Activated T-cell treated with anti-CD3 and anti-CD28 coated beads, Interleukin-2, amount 50 U/mL, for 72 hours (primary cell): ENCODE measurements at regions not wholly inside any gene's neighbourhood (a gene's known extent, or its start where the extent isn't known, plus 50 kb on each side); places are given as distances from the start of the nearest gene placed in this dataset.

ENCODE experiments used
- ATAC-seq, 2 donors: fragments of 150-1000 bp; cut with Tn5 transposase; replicated peaks in 1 of 2; 2 replicates each; pipeline ENCODE4 v1.10.0; 2021; ENCODE audit warnings: moderate library complexity in 2 of 2, mild to moderate bottlenecking in 1 of 2
- DNase-seq, 2 donors: peaks; one replicate each; pipeline ENCODE4 v3.0.0; 2021 to 2022; ENCODE audit warnings: mixed read lengths in 1 of 2
- H3K27ac Mint-ChIP-seq: one replicate; pipeline ENCODE4 v1.8.0; 2022; ENCODE audit warnings: mild to moderate bottlenecking, moderate library complexity, mixed read lengths
- H3K27me3 Mint-ChIP-seq: one replicate; pipeline ENCODE4 v1.8.0; 2022; ENCODE audit warnings: low read depth, mixed read lengths
- H3K36me3 Mint-ChIP-seq, 2 donors: one replicate each; pipeline ENCODE4 v1.8.0; 2022; ENCODE audit warnings: mixed read lengths in 2 of 2, mild to moderate bottlenecking in 1 of 2; ENCODE audit not compliant: insufficient read depth in 2 of 2
- H3K4me1 Mint-ChIP-seq: one replicate; pipeline ENCODE4 v1.8.0; 2022; ENCODE audit warnings: low read depth, mixed read lengths
- H3K4me3 Mint-ChIP-seq, 2 donors: one replicate each; pipeline ENCODE4 v1.8.0; 2022; ENCODE audit warnings: mild to moderate bottlenecking in 2 of 2, mixed read lengths in 2 of 2, moderate library complexity in 2 of 2
- H3K9me3 Mint-ChIP-seq, 2 donors: one replicate each; pipeline ENCODE4 v1.8.0; 2022; ENCODE audit warnings: mixed read lengths in 2 of 2

GRCh38 chr15:29623116-29623639 is 199.1 kb downstream of the TJP1 start:
- peaks cover 6% of the 10 kb centered on the region for H3K27me3 Mint-ChIP-seq
- H3K4me1 Mint-ChIP-seq = no peaks in the 10 kb centered on the region
- ATAC-seq = no peak
- DNase-seq = no peak
- no peak overlapping the region for H3K4me3 Mint-ChIP-seq
- no peaks in the 10 kb centered on the region for H3K36me3 Mint-ChIP-seq
- H3K9me3 Mint-ChIP-seq = peaks cover 0 to 2% of the 10 kb centered on the region in 2 donors
- H3K27ac Mint-ChIP-seq = no peak overlapping the region

DNA sequence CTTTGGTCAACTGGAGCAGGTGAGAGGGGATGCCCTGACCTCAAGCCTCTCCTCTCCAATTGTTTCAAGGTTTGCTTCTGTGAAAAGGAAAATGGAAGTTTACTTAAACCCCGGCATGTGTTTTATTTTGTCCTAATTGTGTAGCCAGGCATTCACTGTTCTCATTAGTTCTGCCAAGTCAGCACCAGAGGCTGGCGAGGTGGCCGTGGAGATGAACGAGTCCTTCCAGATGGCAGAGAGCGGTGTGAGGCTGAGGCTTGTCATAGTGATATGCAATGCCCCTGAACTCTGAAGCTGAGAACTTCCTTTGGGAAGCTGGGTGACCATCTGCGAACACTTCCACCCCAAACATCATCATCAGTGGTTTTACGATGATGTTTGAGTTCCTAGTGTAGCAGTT is 199.6 kb downstream of the TJP1 start:
- ATAC-seq (no peak), DNase-seq (no peak)
- Mint-ChIP-seq H3K4me1 (no peaks in the 10 kb centered on the region), H3K27ac (no peak overlapping the region), H3K4me3 (no peak overlapping the region), H3K9me3 (peaks cover 0 to 2% of the 10 kb centered on the region in 2 donors), H3K27me3 (peaks cover 6% of the 10 kb centered on the region), H3K36me3 (no peaks in the 10 kb centered on the region)

DNA sequence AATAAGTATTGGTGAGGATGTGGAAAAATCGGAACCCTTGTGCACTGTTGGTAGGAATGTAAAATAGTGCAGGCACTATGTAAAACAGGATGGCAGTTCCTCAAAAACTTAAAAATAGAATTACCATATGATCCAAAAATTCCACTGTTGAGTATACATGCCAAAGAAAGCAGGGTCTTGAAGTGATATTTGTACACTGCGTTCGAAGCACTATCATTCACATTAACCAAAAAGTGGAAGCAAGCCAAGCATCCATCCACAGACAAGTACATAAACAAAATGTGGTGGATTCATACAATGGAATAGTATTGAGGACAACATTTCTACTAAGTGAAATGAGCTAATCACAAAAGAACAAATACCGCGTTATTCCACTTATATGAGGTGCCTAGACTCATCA is 200.7 kb downstream of the TJP1 start:
- Mint-ChIP-seq H3K9me3 (peaks cover 0 to 2% of the 10 kb centered on the region in 2 donors), H3K4me3 (no peak overlapping the region), H3K27ac (no peak overlapping the region), H3K4me1 (no peaks in the 10 kb centered on the region), H3K36me3 (no peaks in the 10 kb centered on the region), H3K27me3 (peaks cover 7% of the 10 kb centered on the region)
- ATAC-seq (no peak), DNase-seq (no peak)

GRCh38 chr15:29618586-29618985 is 203.7 kb downstream of the TJP1 start:
- H3K36me3 Mint-ChIP-seq = no peaks in the 10 kb centered on the region
- DNase-seq (no peak), ATAC-seq (no peak)
- H3K27ac Mint-ChIP-seq = no peak overlapping the region
- no peaks in the 10 kb centered on the region for H3K9me3 Mint-ChIP-seq
- no peak overlapping the region for H3K4me3 Mint-ChIP-seq
- peaks cover 4% of the 10 kb centered on the region for H3K27me3 Mint-ChIP-seq
- no peaks in the 10 kb centered on the region for H3K4me1 Mint-ChIP-seq

GRCh38 chr15:29616512-29616911 is 205.8 kb downstream of the TJP1 start:
- Mint-ChIP-seq H3K4me3 (no peak overlapping the region), H3K9me3 (peaks cover 0 to under 1% of the 10 kb centered on the region in 2 donors), H3K36me3 (no peaks in the 10 kb centered on the region), H3K27ac (no peak overlapping the region), H3K4me1 (no peaks in the 10 kb centered on the region), H3K27me3 (peaks cover 8% of the 10 kb centered on the region)
- ATAC-seq (no peak), DNase-seq (no peak)

GRCh38 chr15:29615791-29616190 is 206.5 kb downstream of the TJP1 start:
- Mint-ChIP-seq H3K27me3 (peaks cover 15% of the 10 kb centered on the region), H3K27ac (no peak overlapping the region), H3K9me3 (peaks cover 0 to 3% of the 10 kb centered on the region in 2 donors), H3K4me1 (no peaks in the 10 kb centered on the region), H3K36me3 (no peaks in the 10 kb centered on the region), H3K4me3 (no peak overlapping the region)
- ATAC-seq (no peak), DNase-seq (no peak)

DNA sequence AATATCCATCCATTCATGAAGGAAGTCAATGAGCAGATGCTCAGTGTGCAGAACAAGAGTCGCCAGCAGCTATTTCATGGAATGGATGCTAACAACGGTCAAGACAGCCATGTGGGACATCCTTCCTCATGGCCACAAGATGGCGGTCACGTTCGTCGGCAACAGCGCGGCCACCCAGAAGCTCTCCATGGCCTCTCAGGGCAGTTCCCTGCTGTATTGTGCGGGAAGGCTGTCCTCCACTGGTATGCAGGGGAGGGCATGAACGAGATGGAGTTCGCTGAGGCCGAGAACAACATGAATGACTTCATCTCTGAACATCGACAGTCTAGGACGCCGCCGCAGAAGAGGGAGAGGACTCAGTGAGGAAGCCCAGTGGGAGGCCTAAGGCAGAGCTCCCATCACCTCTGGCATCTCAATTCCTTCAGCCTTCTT is 208.3 kb downstream of the TJP1 start:
- H3K27me3 Mint-ChIP-seq = peaks cover 17% of the 10 kb centered on the region
- no peaks in the 10 kb centered on the region for H3K36me3 Mint-ChIP-seq
- H3K9me3 Mint-ChIP-seq = peaks cover 0 to 3% of the 10 kb centered on the region in 2 donors
- H3K4me3 Mint-ChIP-seq = no peak overlapping the region
- ATAC-seq = no peak
- no peak for DNase-seq
- H3K4me1 Mint-ChIP-seq = no peaks in the 10 kb centered on the region
- no peak overlapping the region for H3K27ac Mint-ChIP-seq

DNA sequence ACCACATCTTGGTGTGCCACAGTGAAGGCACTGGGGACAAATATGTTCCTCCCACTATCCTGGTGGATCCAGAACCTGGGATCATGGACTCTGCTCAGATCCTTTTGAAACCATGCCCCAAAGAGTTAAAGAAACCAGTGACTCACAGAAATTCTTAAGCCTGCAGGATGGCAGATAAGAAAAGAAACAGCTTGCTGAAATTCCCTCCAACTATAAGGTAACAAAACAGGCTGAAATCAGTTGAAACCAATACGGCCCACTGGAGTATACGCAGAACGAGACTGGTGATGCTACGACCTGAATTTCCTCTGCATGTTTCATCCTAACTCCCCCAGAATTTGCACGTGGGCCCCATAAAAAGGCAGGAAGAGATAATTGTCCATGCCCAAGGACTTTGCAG is 209.6 kb downstream of the TJP1 start:
- Mint-ChIP-seq H3K4me3 (no peak overlapping the region), H3K27ac (no peak overlapping the region), H3K27me3 (peaks cover 17% of the 10 kb centered on the region), H3K4me1 (no peaks in the 10 kb centered on the region), H3K36me3 (no peaks in the 10 kb centered on the region), H3K9me3 (peaks cover 0 to 3% of the 10 kb centered on the region in 2 donors)
- ATAC-seq = no peak
- DNase-seq = no peak

GRCh38 chr15:29612096-29612495 is 210.2 kb downstream of the TJP1 start:
- H3K27ac Mint-ChIP-seq = no peak overlapping the region
- ATAC-seq (no peak), DNase-seq (no peak)
- H3K36me3 Mint-ChIP-seq = no peaks in the 10 kb centered on the region
- H3K9me3 Mint-ChIP-seq = peaks cover 0 to 3% of the 10 kb centered on the region in 2 donors
- H3K4me1 Mint-ChIP-seq = no peaks in the 10 kb centered on the region
- H3K4me3 Mint-ChIP-seq = no peak overlapping the region
- H3K27me3 Mint-ChIP-seq = peaks cover 17% of the 10 kb centered on the region

DNA sequence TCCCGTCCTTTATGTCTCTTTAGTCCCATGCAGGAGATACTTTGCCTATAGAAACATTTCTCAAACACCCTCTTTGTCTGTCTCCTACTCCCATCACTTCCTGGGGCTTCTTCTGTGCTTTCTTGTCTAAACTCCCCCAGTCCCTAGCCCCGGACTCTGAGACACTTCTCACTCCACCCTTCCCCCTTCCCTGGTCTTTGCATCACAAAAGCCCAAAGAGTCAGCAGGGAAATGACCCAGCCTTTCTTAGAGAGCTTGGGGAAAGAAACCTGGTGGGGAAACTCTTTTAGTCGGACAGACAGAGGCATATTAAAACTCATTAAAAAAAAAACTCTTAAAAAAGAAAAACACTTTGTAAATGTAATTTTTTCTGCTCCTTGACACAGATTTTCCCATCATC is 211.2 kb downstream of the TJP1 start:
- H3K27ac Mint-ChIP-seq = no peak overlapping the region
- DNase-seq (no peak), ATAC-seq (no peak)
- peaks cover 12% of the 10 kb centered on the region for H3K27me3 Mint-ChIP-seq
- no peaks in the 10 kb centered on the region for H3K4me1 Mint-ChIP-seq
- H3K36me3 Mint-ChIP-seq = no peaks in the 10 kb centered on the region
- peaks cover 0 to 3% of the 10 kb centered on the region in 2 donors for H3K9me3 Mint-ChIP-seq
- H3K4me3 Mint-ChIP-seq = no peak overlapping the region

DNA sequence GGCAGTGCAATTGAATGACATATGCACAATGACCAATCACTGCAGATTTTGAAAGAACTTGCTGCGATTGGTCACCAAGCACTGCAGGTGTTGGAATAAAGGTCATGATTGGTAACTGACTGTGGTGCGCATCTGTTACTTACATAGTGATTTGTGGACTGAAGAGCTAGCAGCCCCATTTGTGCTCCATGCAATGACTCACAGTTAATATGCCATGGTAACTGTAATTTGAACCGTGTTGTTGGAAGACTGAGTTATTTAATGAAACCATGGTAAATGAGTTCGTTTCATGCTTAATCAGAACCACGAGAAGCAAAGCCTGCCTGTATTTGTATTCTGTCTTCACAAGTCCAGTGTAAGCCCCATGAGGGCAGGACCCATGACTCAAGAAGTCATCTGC is 220.5 kb downstream of the TJP1 start:
- Mint-ChIP-seq H3K36me3 (no peaks in the 10 kb centered on the region), H3K27me3 (no peaks in the 10 kb centered on the region), H3K27ac (no peak overlapping the region), H3K4me3 (no peak overlapping the region), H3K4me1 (no peaks in the 10 kb centered on the region), H3K9me3 (peaks cover 0 to 4% of the 10 kb centered on the region in 2 donors)
- ATAC-seq = no peak
- no peak for DNase-seq

- ATAC-seq (no peak), DNase-seq (no peak)
- no peaks in the 10 kb centered on the region for H3K4me1 Mint-ChIP-seq
- H3K27ac Mint-ChIP-seq = no peak overlapping the region
- H3K36me3 Mint-ChIP-seq = no peaks in the 10 kb centered on the region
- peaks cover 0 to 4% of the 10 kb centered on the region in 2 donors for H3K9me3 Mint-ChIP-seq
- H3K4me3 Mint-ChIP-seq = no peak overlapping the region
- H3K27me3 Mint-ChIP-seq = no peaks in the 10 kb centered on the region
Observed at GRCh38 chr15:29600262-29600661, 222.0 kb downstream of the TJP1 start.

DNA sequence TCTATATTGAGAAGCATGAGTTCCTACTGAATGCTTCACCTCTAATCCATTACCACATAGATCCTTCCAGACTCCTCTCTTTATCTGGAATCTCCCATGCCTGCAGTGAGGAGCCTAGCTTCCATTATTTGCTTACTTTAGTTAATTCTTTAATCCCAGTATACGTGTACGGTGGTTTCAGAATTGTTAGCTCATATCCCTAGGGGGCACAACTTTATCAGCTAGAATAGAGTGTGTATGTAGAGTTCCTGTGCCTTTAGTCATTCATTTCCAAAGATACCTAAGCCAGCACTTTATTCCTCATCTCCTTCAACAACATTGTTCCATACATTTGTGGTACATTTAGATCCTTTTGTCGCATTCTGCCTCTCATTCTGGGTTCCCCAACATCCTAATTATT is 226.0 kb downstream of the TJP1 start:
- H3K27me3 Mint-ChIP-seq = no peaks in the 10 kb centered on the region
- no peak overlapping the region for H3K27ac Mint-ChIP-seq
- no peak overlapping the region for H3K4me3 Mint-ChIP-seq
- DNase-seq = no peak
- no peaks in the 10 kb centered on the region for H3K4me1 Mint-ChIP-seq
- H3K36me3 Mint-ChIP-seq = no peaks in the 10 kb centered on the region
- H3K9me3 Mint-ChIP-seq = no peaks in the 10 kb centered on the region
- ATAC-seq = no peak

DNA sequence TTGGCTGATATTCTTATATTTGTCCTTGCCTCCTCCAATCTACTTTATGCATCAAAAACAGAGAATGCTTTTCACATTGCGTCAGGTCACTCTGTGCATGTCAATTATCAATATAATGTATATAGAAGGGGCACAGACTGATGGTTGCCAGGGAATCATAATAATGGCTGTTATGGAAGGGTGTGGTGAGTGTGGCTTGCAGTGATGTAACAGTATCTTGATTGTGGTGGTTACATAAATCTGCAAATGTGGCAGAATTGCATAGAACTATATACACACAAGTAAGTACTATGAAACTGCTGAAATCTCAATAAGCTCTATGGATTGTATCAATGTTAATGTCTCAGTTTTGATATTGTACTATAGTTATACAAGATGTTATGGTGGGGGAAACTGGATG is 228.6 kb downstream of the TJP1 start:
- no peak for ATAC-seq

More for the DNA sequence above, 228.6 kb downstream of the TJP1 start:
- Mint-ChIP-seq H3K4me1 (no peaks in the 10 kb centered on the region), H3K9me3 (no peaks in the 10 kb centered on the region), H3K4me3 (no peak overlapping the region), H3K36me3 (no peaks in the 10 kb centered on the region), H3K27me3 (no peaks in the 10 kb centered on the region), H3K27ac (no peak overlapping the region)
- DNase-seq = no peak
